ENCODE measurements at regions not wholly inside any gene's neighbourhood (a gene's known extent, or its start where the extent isn't known, plus 50 kb on each side); places are given as distances from the start of the nearest gene placed in this dataset.

- DNase-seq (ENCODE audit: low spot score): no peak
Measured at GRCh38 chr10:57874810-57875209, 392.9 kb downstream of the IPMK start.

- DNase-seq (ENCODE audit: low spot score): no peak
Measured at GRCh38 chr10:57867241-57867640, 400.5 kb downstream of the IPMK start.

- no peak for DNase-seq (ENCODE audit: low spot score)
Measured at GRCh38 chr10:57864765-57865680, 402.7 kb downstream of the IPMK start.

- DNase-seq (ENCODE audit: low spot score): no peak
Measured at GRCh38 chr10:57849691-57850357, 417.9 kb downstream of the IPMK start.

- no peak for DNase-seq (ENCODE audit: low spot score)
Measured at GRCh38 chr10:57846307-57847065, 421.2 kb downstream of the IPMK start.

GRCh38 chr10:57844387-57844998 is 423.2 kb downstream of the IPMK start:
- no peak for DNase-seq (ENCODE audit: low spot score)

GRCh38 chr10:57830877-57831560 is 436.7 kb downstream of the IPMK start:
- DNase-seq (ENCODE audit: low spot score): no peak

GRCh38 chr10:57825015-57825414 is 442.7 kb downstream of the IPMK start:
- no peak for DNase-seq (ENCODE audit: low spot score)

GRCh38 chr10:57823398-57823797 is 444.3 kb downstream of the IPMK start:
- no peak for DNase-seq (ENCODE audit: low spot score)

- no peak for DNase-seq (ENCODE audit: low spot score)
Measured at GRCh38 chr10:57822965-57823364, 444.7 kb downstream of the IPMK start.

- DNase-seq (ENCODE audit: low spot score): no peak
Measured at GRCh38 chr10:57818522-57818921, 449.2 kb downstream of the IPMK start.

- no peak for DNase-seq (ENCODE audit: low spot score)
Measured at GRCh38 chr10:57817741-57818140, 450.0 kb downstream of the IPMK start.

GRCh38 chr10:57815949-57816348 is 451.7 kb downstream of the IPMK start:
- DNase-seq (ENCODE audit: low spot score): no peak

- no peak for DNase-seq (ENCODE audit: low spot score)
Measured at GRCh38 chr10:57809961-57810360, 457.7 kb downstream of the IPMK start.

GRCh38 chr10:57807906-57808305 is 459.8 kb downstream of the IPMK start:
- no peak for DNase-seq (ENCODE audit: low spot score)

- DNase-seq (ENCODE audit: low spot score): no peak
Measured at GRCh38 chr10:57806675-57807074, 461.0 kb downstream of the IPMK start.

GRCh38 chr10:57799625-57800024 is 468.1 kb downstream of the IPMK start:
- no peak for DNase-seq (ENCODE audit: low spot score)

- no peak for DNase-seq (ENCODE audit: low spot score)
Measured at GRCh38 chr10:57798830-57799229, 468.9 kb downstream of the IPMK start.

GRCh38 chr10:57791546-57791945 is 476.1 kb downstream of the IPMK start:
- DNase-seq (ENCODE audit: low spot score): no peak

- DNase-seq (ENCODE audit: low spot score): no peak
Measured at GRCh38 chr10:57790703-57791102, 477.0 kb downstream of the IPMK start.

GRCh38 chr10:57788117-57788516 is 479.6 kb downstream of the IPMK start:
- no peak for DNase-seq (ENCODE audit: low spot score)
